AG09319 (cell line): ENCODE measurements at regions not wholly inside any gene's neighbourhood (a gene's known extent, or its start where the extent isn't known, plus 50 kb on each side); places are given as distances from the start of the nearest gene placed in this dataset.

Source experiments
- DNase-seq: peaks from one replicate; pipeline ENCODE4 v3.0.0-alpha.2; 2010; ENCODE audit warnings: low read depth; ENCODE audit errors: extremely low read depth
- CTCF ChIP-seq: IDR thresholded peaks from 2 replicates; pipeline ENCODE4 v1.5.1; 2011; ENCODE audit warnings: low read depth, mild to moderate bottlenecking, inconsistent platforms, low read length, moderate library complexity

DNA sequence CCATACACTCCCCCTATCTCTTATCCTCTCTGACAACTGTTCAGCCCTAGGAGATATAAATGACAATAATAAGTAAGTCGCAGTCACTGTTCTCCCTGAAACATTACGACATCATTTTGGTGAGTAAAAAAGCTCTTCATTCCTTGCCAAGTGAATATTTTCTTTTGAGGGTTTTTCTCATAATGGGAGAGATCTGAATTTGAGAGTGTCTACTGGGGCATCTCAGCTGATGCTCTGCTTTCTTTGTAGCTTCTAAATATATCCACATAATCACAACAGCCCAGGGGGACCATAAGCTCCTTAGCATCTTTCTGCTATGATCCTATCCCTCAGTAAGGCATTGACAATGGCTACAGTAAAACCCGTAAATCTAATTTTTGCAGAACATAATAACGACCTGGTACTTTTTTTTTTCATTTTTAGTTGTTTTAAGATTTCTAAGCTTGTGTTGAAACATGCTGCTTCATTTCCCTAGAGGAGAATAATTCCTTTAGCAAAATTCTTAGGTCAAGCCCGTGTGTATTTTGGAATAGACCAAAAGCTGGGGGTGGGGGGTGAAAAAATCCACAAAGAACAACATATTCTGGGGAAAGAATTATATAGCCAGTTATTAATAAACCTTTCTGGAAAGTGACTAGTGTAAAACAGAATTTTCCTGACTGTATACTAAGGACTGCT lies 78.1 kb upstream of the GPM6B start:
- no peak for TF ChIP-seq CTCF
- DNase-seq = no peak

- DNase-seq = no peak
- TF ChIP-seq CTCF = no peak
These were observed 76.9 kb upstream of the GPM6B start for GRCh38 chrX:13893826-13894225.

GRCh38 chrX:13892856-13893255 lies 76.0 kb upstream of the GPM6B start:
- TF ChIP-seq CTCF = no peak
- no peak for DNase-seq

GRCh38 chrX:13891377-13892140 lies 74.7 kb upstream of the GPM6B start:
- no peak for DNase-seq
- no peak for TF ChIP-seq CTCF

GRCh38 chrX:13890806-13891205 lies 73.9 kb upstream of the GPM6B start:
- DNase-seq = no peak
- no peak for TF ChIP-seq CTCF

DNA sequence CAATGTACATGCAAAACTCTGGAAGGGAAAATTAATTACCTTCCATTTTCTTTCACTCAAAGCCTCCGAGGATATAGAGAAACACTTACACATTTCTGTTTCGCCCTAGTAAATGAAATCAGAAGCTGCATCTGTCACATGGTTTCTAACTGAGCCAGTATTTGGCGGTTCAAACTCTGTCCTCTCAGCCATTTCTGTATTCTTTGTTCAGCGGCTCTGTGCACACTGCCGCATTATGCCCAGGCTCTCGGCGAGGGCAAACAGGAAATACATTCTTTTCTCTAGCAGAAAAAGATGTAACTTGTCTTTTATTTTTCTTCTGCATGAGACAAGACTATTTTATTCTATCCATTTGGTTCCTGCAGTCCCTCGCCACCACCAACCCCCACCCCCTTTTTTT lies 71.4 kb upstream of the GPM6B start:
- no peak for TF ChIP-seq CTCF
- DNase-seq = no peak

GRCh38 chrX:13885591-13885990 lies 68.7 kb upstream of the GPM6B start:
- DNase-seq = no peak
- no peak for TF ChIP-seq CTCF
